ENCODE measurements at regions not wholly inside any gene's neighbourhood (a gene's known extent, or its start where the extent isn't known, plus 50 kb on each side); places are given as distances from the start of the nearest gene placed in this dataset.
"Not testable (repeated sequence)": the region's sequence is repeated elsewhere in the genome, so short reads cannot be mapped to it uniquely, and the experiment has no call there.

DNA sequence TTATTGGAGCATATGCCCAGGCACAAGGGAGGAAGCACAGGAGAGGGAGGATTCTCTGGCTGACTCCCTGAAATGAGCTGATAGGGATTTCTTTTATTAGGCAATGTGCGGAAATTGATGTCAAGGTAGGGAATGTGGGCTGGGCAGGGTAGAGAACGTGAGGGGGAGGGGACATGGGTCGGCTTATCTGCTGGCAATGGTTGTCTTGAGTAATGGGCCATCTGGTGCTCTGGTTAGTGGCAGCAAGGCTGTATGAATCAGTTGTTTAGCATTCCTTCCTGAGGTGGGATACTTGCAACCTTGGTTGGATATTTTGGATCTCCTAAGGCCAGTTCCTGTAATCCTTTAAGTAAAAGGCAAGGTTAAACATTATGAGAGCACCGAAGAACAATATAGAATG lies 80.5 kb upstream of the ADORA2B start:
- not testable (repeated sequence) for TF ChIP-seq ZNF792 (tag by site-specific recombination; IDR thresholded peaks at IDR 0.05); ATF2 (tag by site-specific recombination; IDR thresholded peaks at IDR 0.05; ENCODE audit: low read depth); ZNF639 (tag by site-specific recombination; IDR thresholded peaks at IDR 0.05); CTCF (tag by site-specific recombination; IDR thresholded peaks at IDR 0.05); ZNF19 (tag by site-specific recombination; IDR thresholded peaks at IDR 0.05; ENCODE audit: low read depth); PBX3 (CRISPR knock-in tag; IDR thresholded peaks at IDR 0.05); ZNF501 (tag by site-specific recombination; IDR thresholded peaks at IDR 0.05)

Measured in HEK293 (cell line).